A549 (cell line): ENCODE measurements at regions not wholly inside any gene's neighbourhood (a gene's known extent, or its start where the extent isn't known, plus 50 kb on each side); places are given as distances from the start of the nearest gene placed in this dataset.

Experiments
- ATAC-seq, 2 experiments: fragments of 200-7000 bp in 1 of 2; fragments of >200 bp in 1 of 2; cut with Nextera tagmentation in 1 of 2; cut with Tn5 transposase in 1 of 2; 3 replicates each; pipeline versions ENCODE4 v1.8.0 to v1.9.1; 2018 to 2020; ENCODE audit warnings: mild to moderate bottlenecking in 1 of 2, moderate library complexity in 1 of 2
- CTCF ChIA-PET: fragments of 300-600 bp; sonication (Branson Sonifier 250); formaldehyde crosslinking; extraction: SDS; loops from one replicate; lab custom pipeline; 2021; ENCODE audit warnings: antibody characterized with exemption, inconsistent platforms; lab: Yijun Ruan, JAX
- POLR2A ChIA-PET: fragments of 350-600 bp; formaldehyde crosslinking; extraction: SDS; loops from one replicate; lab custom pipeline; 2021; ENCODE audit warnings: antibody characterized with exemption, inconsistent platforms; lab: Yijun Ruan, JAX
- DNase-seq, 2 experiments: peaks; one replicate each; pipeline versions ENCODE4 v3.0.0 to v3.0.0-alpha.2; 2011 to 2016; ENCODE audit warnings: low read depth in 1 of 2, low spot score in 1 of 2
- FAIRE-seq: peaks from 2 replicates; lab custom pipeline; 2011; peaks lifted over from hg19 to GRCh38; lab: Jason Lieb, UNC
- H3K27ac ChIP-seq, 2 experiments: fragments of >200 bp; sonication (Bioruptor Twin); formaldehyde crosslinking; 3 replicates each; pipeline ENCODE4 v1.5.1; 2016 to 2017
- H3K4me1 ChIP-seq: fragments of >200 bp; sonication (Bioruptor Twin); formaldehyde crosslinking; 3 replicates; pipeline ENCODE4 v1.6.1; 2016
- H3K4me2 ChIP-seq: fragments of >200 bp; sonication (Bioruptor Twin); formaldehyde crosslinking; 3 replicates; pipeline ENCODE4 v1.6.1; 2016
- H3K4me3 ChIP-seq: fragments of >200 bp; sonication (Bioruptor Twin); formaldehyde crosslinking; 3 replicates; pipeline ENCODE4 v1.5.1; 2016
- H3K9me3 ChIP-seq: fragments of >200 bp; sonication (Bioruptor Twin); formaldehyde crosslinking; 3 replicates; pipeline ENCODE4 v1.6.1; 2016
- BHLHE40 ChIP-seq: IDR thresholded peaks from 2 replicates; pipeline ENCODE4 v1.6.1; 2012; ENCODE audit warnings: low read depth, low read length, inconsistent platforms
- CBX8 ChIP-seq: fragments of 200-600 bp; sonication (generic); IDR thresholded peaks from 2 replicates; pipeline ENCODE4 v1.6.1; 2016
- CHD2 ChIP-seq: fragments of 150-350 bp; IDR thresholded peaks from 2 replicates; pipeline ENCODE4 v1.6.1; 2014; ENCODE audit warnings: low read length; ENCODE audit not compliant: partially characterized antibody
- CTCF ChIP-seq: fragments of >200 bp; sonication (Bioruptor Twin); formaldehyde crosslinking; IDR thresholded peaks from 3 replicates; pipeline ENCODE4 v1.5.1; 2016
- EP300 ChIP-seq, 2 experiments: fragments of >200 bp; sonication (Bioruptor Twin); formaldehyde crosslinking; IDR thresholded peaks; 2 replicates in 1 of 2; 3 replicates in 1 of 2; pipeline ENCODE4 v1.6.1; 2016 to 2017
- ESRRA ChIP-seq: fragments of 150-350 bp; IDR thresholded peaks from 2 replicates; pipeline ENCODE4 v1.6.1; 2014; ENCODE audit warnings: mild to moderate bottlenecking, low read length, borderline replicate concordance
- HOXB13 ChIP-seq: fragments of 250-450 bp; sonication (Bioruptor Pico); IDR thresholded peaks from 2 replicates; pipeline ENCODE4 v1.5.0; 2020; ENCODE audit warnings: low read depth, mild to moderate bottlenecking, moderate library complexity
- JUN ChIP-seq, 2 experiments: fragments of >200 bp; sonication (Bioruptor Twin); formaldehyde crosslinking; IDR thresholded peaks; 2 replicates in 1 of 2; 3 replicates in 1 of 2; pipeline ENCODE4 v1.6.1; 2016 to 2017
- JUNB ChIP-seq: fragments of >200 bp; sonication (Bioruptor Twin); formaldehyde crosslinking; IDR thresholded peaks from 2 replicates; pipeline ENCODE4 v1.6.1; 2016
- NPAS2 ChIP-seq: fragments of 250-450 bp; sonication (Bioruptor Pico); IDR thresholded peaks from 2 replicates; pipeline ENCODE4 v1.8.0; 2022; ENCODE audit warnings: mild to moderate bottlenecking, moderate library complexity, borderline replicate concordance
- PHF8 ChIP-seq: fragments of 200-600 bp; sonication (generic); IDR thresholded peaks from 2 replicates; pipeline ENCODE4 v1.6.1; 2016; ENCODE audit warnings: low read depth, mild to moderate bottlenecking, antibody characterized with exemption, moderate library complexity, borderline replicate concordance
- POLR2A ChIP-seq: IDR thresholded peaks from 2 replicates; pipeline ENCODE4 v1.6.1; 2012; ENCODE audit warnings: mild to moderate bottlenecking, low read length
- RAD21 ChIP-seq, 2 experiments: fragments of >200 bp in 1 of 2; sonication (Bioruptor Twin) in 1 of 2; formaldehyde crosslinking in 1 of 2; IDR thresholded peaks in 1 of 2; conservative IDR thresholded peaks in 1 of 2; 2 replicates in 1 of 2; 3 replicates in 1 of 2; pipeline ENCODE4 v1.6.1; 2012 to 2018; ENCODE audit warnings: inconsistent platforms in 1 of 2
- RARB ChIP-seq: fragments of 250-450 bp; sonication (Bioruptor Pico); IDR thresholded peaks from 2 replicates; pipeline ENCODE4 v1.8.0; 2021; ENCODE audit warnings: mild to moderate bottlenecking, moderate library complexity
- RFX5 ChIP-seq: fragments of 450-650 bp; IDR thresholded peaks from 2 replicates; pipeline ENCODE4 v1.7.1; 2014; ENCODE audit warnings: antibody characterized with exemption, mild to moderate bottlenecking, moderate library complexity
- RNF2 ChIP-seq: fragments of 200-600 bp; sonication (generic); IDR thresholded peaks from 2 replicates; pipeline ENCODE4 v1.6.1; 2016; ENCODE audit warnings: low read depth, mild to moderate bottlenecking, antibody characterized with exemption, moderate library complexity, borderline replicate concordance
- SMC3 ChIP-seq: fragments of >200 bp; sonication (Bioruptor Twin); formaldehyde crosslinking; IDR thresholded peaks from 3 replicates; pipeline ENCODE4 v1.6.1; 2018; ENCODE audit warnings: inconsistent platforms
- TP53 ChIP-seq: fragments of 250-450 bp; sonication (Bioruptor Pico); IDR thresholded peaks from 2 replicates; pipeline ENCODE4 v1.5.0; 2021; ENCODE audit warnings: mild to moderate bottlenecking, moderate library complexity
- ZNF302 ChIP-seq: fragments of 250-450 bp; sonication (Bioruptor Pico); IDR thresholded peaks from 2 replicates; pipeline ENCODE4 v1.9.0; 2021; ENCODE audit warnings: inconsistent platforms, mild to moderate bottlenecking, moderate library complexity
- WGBS: methylation state at CpG from one replicate; pipeline ENCODE4 v1.1.6; 2017; ENCODE audit errors: missing lambda C conversion rate; 5-methylcytosine and 5-hydroxymethylcytosine counted together
- TF ChIP-seq, protein P1 (sequence below): fragments of 250-450 bp; sonication (Bioruptor Pico); IDR thresholded peaks from 2 replicates; pipeline ENCODE4 v1.5.0; 2020; ENCODE audit warnings: low read depth, mild to moderate bottlenecking, moderate library complexity
- TF ChIP-seq, protein P2 (sequence below): fragments of >200 bp; sonication (Bioruptor Twin); formaldehyde crosslinking; IDR thresholded peaks from 2 replicates; pipeline ENCODE4 v1.6.1; 2016

DNA sequence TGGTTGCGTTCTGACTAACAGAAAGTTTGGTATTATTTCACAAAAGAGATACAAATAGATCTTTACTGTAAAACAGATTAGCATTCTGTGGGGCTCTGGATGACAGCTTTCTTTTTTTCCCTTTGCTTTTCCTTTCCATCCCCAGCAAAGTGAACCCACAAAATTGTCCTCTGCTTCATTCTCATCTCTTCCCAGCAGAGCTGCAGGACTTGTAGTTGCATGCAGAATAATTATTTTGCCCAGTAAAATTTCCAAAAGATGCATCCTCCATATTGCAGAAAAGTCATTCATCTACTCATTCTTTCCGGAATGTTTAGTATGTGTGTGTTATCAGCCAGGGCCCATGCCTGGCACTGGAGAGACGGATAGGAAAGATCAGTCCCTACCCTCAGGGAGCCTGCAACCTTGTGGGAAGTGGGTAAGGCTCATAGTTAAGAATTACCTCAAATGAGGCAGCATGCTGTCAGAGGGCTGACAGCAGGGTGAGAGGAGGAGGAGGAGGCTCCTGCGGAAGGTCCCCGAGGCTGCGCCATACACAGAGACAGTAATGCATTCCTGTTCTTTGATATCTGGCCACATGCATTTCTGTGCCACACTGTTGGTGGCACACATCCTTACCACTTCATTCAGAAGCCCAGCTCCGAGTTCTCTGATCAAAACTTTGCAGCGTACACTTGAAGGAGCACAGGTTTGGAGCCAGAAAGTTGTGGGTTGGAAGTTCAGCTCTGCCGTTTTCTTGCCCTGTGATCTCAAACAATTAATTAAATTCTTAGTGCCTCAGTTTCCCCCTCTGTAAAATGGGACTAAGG, 225.4 kb downstream of the MYCN start:
- H3K4me3 ChIP-seq: no peak overlapping the region
- H3K4me1 ChIP-seq: no peaks in the 10 kb centered on the region
- TF ChIP-seq HOXB13 (CRISPR knock-in tag) (no peak), CTCF (no peak), RAD21 (conservative IDR thresholded peaks at IDR 0.05 in 1 of 2, IDR thresholded peaks at IDR 0.05 in 1 of 2) (no peak), CHD2 (no peak), POLR2A (no peak)
- TF ChIP-seq, protein P1, sequence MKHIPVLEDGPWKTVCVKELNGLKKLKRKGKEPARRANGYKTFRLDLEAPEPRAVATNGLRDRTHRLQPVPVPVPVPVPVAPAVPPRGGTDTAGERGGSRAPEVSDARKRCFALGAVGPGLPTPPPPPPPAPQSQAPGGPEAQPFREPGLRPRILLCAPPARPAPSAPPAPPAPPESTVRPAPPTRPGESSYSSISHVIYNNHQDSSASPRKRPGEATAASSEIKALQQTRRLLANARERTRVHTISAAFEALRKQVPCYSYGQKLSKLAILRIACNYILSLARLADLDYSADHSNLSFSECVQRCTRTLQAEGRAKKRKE (CRISPR knock-in tag): no peak
- 0 out of 3 replicates have a peak, but pooled peaks cover 2% of the 10 kb centered on the region for H3K9me3 ChIP-seq
- H3K27ac ChIP-seq: no peak overlapping the region
- ATAC-seq (no peak), DNase-seq (no peak), FAIRE-seq (no peak)
- no peak overlapping the region for H3K4me2 ChIP-seq
- POLR2A ChIA-PET: no interaction called here
- CTCF ChIA-PET: no interaction called here
- WGBS: 37% methylated on average over 9 of the region's 9 CpGs

GRCh38 chr2:16162491-16163040, 222.2 kb downstream of the MYCN start:
- Histone ChIP-seq H3K4me3 (no peak overlapping the region), H3K9me3 (no peaks in the 10 kb centered on the region)
- 47% methylated on average over 4 of the region's 4 CpGs for WGBS
- FAIRE-seq: no peak
- CTCF ChIA-PET: no interaction called here
- TF ChIP-seq BHLHE40: no peak
- no peak for TF ChIP-seq EP300 (IDR thresholded peaks at IDR 0.05)
- no peak for TF ChIP-seq ZNF302 (CRISPR knock-in tag)
- no peak for TF ChIP-seq JUNB
- no peak for TF ChIP-seq TP53 (CRISPR knock-in tag)
- TF ChIP-seq RARB (CRISPR knock-in tag): no peak
- no peak for TF ChIP-seq PHF8
- no peak for TF ChIP-seq CBX8
- TF ChIP-seq, protein P2, sequence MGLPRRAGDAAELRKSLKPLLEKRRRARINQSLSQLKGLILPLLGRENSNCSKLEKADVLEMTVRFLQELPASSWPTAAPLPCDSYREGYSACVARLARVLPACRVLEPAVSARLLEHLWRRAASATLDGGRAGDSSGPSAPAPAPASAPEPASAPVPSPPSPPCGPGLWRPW: no peak
- TF ChIP-seq NPAS2 (CRISPR knock-in tag): no peak
- TF ChIP-seq RFX5: no peak
- no peak for TF ChIP-seq ESRRA
- TF ChIP-seq RAD21 (conservative IDR thresholded peaks at IDR 0.05 in 1 of 2, IDR thresholded peaks at IDR 0.05 in 1 of 2): no peak
- no peak for TF ChIP-seq SMC3
- no peak for TF ChIP-seq RNF2
- no peak for TF ChIP-seq JUN (IDR thresholded peaks at IDR 0.05)
- TF ChIP-seq, all 56 proteins: peak for 0
- DNase-seq (no peak), ATAC-seq (no peak)
- no peak overlapping the region for H3K4me2 ChIP-seq
- POLR2A ChIA-PET: no interaction called here
- H3K27ac ChIP-seq: no peak overlapping the region
- no peaks in the 10 kb centered on the region for H3K4me1 ChIP-seq
